ENCODE measurements at regions not wholly inside any gene's neighbourhood (a gene's known extent, or its start where the extent isn't known, plus 50 kb on each side); places are given as distances from the start of the nearest gene placed in this dataset.
"Not testable (repeated sequence)": the region's sequence is repeated elsewhere in the genome, so short reads cannot be mapped to it uniquely, and the experiment has no call there.

- DNase-seq, result not testable (repeated sequence)
Measured at GRCh38 chr15:21174761-21175160, 265.5 kb downstream of the POTEB3 start.

DNA sequence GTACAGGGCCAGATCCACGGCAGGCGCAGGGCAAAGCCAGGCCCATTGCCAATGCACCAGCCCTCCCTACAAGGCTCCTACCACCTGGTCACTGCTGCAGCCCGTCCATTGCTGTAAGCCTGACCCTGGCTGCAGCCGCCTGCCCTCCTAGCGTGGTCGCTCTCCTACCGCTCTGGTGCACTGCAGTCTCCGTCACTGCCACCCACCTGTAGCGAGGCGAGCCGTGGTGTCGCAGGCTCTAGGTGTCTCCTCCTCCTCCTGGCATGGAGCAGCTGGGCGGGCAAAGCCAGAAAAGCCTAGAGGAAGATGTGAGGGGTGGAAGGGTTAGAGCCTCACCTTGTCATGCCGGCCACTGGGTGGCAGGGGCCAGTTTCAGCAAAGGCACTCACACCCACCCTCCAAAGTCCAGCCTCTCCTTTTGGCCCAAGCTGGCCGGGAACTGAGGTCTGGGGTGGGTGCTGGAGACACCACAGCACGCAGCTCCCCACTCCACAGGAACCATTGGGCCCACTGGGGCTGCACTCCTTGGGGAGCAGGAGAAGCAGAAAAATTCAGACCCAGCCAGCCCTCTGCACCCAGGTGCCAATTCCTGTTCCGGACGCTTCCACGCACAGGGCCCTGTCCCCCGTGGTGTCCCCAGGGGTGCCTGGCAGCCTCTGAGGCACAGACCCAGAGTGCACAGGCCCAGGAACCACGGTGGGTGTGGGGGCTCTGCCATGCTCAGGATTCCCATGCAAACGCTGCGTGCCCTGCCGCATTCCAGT is 285.3 kb upstream of the POTEB2 start:
- DNase-seq, result not testable (repeated sequence)

- not testable (repeated sequence) for DNase-seq
Measured at GRCh38 chr15:21148136-21148535, 282.0 kb upstream of the POTEB2 start.

DNA sequence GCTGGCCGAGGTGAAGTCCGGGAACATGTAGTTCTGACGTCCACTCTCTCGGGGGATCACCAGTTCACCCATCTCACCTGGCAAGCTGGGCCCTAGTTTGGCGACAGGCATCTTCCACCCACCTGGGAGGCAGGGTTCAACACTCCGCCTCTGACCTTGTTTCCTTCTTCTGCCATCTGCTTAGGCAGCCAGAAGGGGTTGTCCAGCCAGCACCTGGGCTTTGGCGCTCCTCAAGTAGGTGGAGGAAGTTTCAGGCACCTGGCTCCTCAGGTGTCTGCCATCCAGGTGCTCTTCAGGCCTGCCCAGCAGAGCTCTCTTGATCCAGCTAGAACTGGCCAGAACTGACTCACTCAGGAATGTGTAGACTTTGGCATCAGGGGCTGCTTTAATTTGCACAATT is 267.8 kb upstream of the POTEB2 start:
- not testable (repeated sequence) for DNase-seq

GRCh38 chr15:21112271-21113053 is 246.3 kb upstream of the POTEB2 start:
- not testable (repeated sequence) for DNase-seq

DNA sequence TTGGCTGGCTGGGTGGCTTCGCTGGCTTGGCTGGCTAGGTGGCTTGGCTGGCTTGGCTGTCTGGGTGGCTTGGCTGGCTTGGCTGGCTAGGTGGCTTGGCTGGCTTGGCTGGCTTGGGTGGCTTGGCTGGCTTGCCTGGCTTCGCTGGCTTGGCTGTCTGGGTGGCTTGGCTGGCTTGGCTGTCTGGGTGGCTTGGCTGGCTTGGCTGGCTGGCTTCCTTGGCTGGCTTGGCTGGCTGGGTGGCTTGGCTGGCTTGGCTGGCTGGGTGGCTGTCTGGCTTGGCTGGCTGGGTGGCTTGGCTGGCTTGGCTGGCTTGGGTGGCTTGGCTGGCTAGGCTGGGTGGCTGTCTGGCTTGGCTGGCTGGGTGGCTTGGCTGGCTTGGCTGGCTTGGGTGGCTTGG is 245.7 kb upstream of the POTEB2 start:
- not testable (repeated sequence) for DNase-seq

- DNase-seq, result not testable (repeated sequence)
Measured at GRCh38 chr15:21111172-21111571, 245.1 kb upstream of the POTEB2 start.

- peak; percentile 22 to 24 for DNase-seq
Measured at GRCh38 chr15:21110187-21110804, 244.2 kb upstream of the POTEB2 start.

GRCh38 chr15:21108384-21108783 is 242.3 kb upstream of the POTEB2 start:
- DNase-seq, result not testable (repeated sequence)

DNA sequence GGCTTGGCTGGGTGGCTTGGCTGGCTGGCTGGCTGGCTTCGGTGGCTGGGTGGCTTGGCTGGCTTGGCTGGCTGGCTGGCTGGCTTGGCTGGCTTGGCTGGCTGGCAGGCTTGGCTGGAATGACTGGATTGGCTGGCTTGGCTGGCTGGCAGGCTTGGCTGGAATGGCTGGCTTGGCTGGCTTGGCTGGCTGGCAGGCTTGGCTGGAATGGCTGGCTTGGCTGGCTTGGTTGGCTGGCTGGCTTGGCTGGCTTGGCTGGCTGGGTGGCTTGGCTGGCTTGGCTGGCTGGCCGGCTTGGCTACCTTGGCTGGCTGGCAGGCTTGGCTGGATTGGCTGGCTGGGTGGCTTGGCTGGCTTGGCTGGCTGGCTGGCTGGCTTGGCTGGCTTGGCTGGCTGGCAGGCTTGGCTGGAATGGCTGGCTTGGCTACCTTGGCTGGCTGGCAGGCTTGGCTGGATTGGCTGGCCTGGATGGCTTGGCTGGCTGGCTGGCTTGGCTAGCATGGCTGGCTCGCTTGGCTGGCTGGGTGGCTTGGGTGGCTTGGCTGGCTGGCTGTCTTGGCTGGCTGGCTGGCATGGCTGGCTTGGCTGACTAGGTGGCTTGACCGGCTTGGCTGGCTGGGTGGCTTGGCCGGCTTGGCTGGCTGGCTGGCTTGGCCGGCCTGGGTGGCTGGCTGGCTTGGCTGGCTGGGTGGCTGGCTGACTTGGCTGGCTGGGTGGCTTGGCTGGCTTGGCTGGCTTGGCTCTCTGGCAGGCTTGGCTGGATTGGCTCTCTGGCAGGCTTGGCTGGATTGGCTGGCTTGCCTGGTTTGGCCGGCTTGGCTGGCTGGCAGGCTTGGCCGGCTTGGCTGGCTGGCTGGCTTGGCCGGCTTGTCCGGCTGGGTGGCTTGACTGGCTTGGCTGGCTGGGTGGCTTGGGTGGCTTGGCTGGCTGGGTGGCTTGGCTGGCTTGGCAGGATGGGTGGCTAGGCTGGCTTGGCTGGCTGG is 241.6 kb upstream of the POTEB2 start:
- DNase-seq, result not testable (repeated sequence)

- not testable (repeated sequence) for DNase-seq
Measured at GRCh38 chr15:21096599-21096998, 230.5 kb upstream of the POTEB2 start.

DNA sequence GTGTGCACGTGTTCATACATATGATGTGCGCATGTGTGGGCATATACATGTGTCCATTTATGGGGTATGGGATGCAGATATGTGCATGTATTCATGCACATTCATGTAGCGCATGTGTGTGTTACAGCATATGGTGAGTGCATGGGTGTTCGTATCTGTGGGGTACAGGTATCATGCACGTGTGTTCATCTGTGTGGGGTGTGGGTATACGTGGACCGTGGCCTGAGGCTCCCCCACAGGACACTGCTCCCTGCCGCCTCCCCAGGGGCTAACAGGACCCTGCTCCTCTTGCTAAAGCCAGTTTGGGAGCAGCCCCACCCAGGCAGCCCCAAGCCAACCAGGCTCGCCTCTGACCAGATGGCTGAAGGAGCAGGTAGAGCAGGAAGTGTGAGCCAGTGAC is 213.4 kb upstream of the POTEB2 start:
- not testable (repeated sequence) for DNase-seq

GRCh38 chr15:21068917-21069316 is 202.8 kb upstream of the POTEB2 start:
- not testable (repeated sequence) for DNase-seq

GRCh38 chr15:21063512-21063911 is 197.4 kb upstream of the POTEB2 start:
- DNase-seq, result not testable (repeated sequence)

GRCh38 chr15:21062619-21063163 is 196.6 kb upstream of the POTEB2 start:
- not testable (repeated sequence) for DNase-seq

DNA sequence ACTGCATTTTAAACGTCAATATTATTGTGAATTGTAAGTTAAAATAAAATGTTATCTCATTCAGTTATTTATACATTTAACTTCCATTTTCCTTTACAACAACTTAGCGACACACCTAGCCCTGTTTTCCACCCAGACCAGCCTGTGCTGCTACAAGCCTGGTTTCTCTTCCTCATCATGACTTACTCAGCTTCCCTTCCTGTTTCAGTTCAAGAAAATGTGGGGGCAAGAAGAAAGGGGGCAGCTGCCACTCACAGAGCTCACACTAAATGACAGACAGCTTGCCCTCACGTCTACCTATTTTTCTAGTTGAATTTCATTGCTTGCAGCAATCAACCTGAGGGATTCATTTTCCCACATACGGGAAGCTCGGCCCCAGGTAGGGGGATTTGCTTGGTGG is 185.8 kb upstream of the POTEB2 start:
- DNase-seq, result not testable (repeated sequence)

GRCh38 chr15:21031703-21032102 is 165.6 kb upstream of the POTEB2 start:
- DNase-seq, result not testable (repeated sequence)

GRCh38 chr15:21029001-21029400 is 162.9 kb upstream of the POTEB2 start:
- not testable (repeated sequence) for DNase-seq

GRCh38 chr15:21027942-21028341 is 161.8 kb upstream of the POTEB2 start:
- not testable (repeated sequence) for DNase-seq

DNA sequence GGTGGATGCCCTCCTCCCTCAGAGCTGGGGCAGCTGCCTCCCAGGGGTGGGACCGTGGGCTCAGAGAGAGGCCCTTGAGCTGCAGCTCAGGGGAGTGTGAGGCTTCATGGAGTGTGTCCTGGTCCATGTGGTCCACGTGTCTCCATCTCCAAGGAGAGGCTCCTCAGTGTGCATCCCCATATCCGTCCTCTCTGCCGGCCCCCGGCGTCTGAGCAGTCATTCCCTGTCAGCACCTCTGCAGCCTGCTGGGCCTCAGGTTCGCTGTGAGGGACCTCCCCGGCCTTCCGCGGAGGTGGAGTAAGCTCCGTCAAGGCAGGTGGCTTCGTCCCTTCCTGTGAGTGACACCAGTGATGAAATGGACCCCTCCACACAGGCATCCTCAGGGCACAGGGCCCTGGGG is 160.7 kb upstream of the POTEB2 start:
- DNase-seq, result not testable (repeated sequence)

DNA sequence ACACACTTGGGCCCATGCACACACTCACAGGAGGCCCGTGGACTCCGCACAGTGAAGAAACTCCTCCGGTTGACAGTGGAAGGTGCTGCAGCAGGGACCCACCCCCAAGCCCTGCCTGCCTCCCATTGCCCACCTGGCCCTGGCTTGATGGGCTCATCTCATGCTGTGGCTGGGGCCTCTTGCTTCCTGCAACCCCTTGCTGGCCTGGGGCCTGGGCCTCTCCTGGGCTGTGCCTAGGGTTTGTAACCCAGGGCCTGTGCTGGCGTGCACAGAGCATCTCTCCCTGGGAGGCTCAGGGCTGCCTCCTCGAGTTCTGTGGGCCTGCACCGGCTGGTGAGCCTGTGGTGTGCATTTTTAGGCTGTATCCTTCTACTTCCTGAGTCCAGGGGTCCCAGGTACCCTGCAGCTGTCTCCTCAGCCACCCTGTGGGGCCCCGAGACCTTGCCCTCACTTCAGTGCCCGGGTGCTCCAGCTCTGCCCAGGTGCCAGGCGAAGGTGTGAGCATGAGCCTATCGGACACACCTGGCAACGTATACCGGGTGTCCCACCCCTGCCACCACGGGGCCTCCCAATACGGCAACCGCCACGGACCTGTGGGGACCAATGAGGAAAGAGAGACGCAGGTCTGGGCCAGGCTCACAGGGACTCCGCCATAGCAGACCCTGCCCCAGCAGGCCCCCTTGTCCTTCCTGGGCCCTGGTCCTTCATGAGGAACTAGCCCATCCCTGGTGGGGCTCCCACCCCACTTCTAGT is 158.3 kb upstream of the POTEB2 start:
- not testable (repeated sequence) for DNase-seq

Data from activated CD4-positive, alpha-beta T cell treated with anti-CD3 and anti-CD28 coated beads, Interleukin-2, amount 50 U/mL, for 4 hours (primary cell).